Neural cell (in vitro differentiated cells): ENCODE measurements at regions not wholly inside any gene's neighbourhood (a gene's known extent, or its start where the extent isn't known, plus 50 kb on each side); places are given as distances from the start of the nearest gene placed in this dataset.
"Not testable (repeated sequence)": the region's sequence is repeated elsewhere in the genome, so short reads cannot be mapped to it uniquely, and the experiment has no call there.

Experiments
- H2AFZ ChIP-seq: fragments of 200-600, 300-800 bp; sonication (generic), shearing (Covaris generic); 2 replicates; pipeline ENCODE4 v1.6.0; 2014; ENCODE audit warnings: low read depth, mild to moderate bottlenecking, antibody characterized with exemption, low read length, moderate library complexity
- H3F3A ChIP-seq: fragments of 200-600 bp; shearing (Covaris generic); 2 replicates; pipeline ENCODE4 v1.6.1; 2016; ENCODE audit warnings: mild to moderate bottlenecking, moderate library complexity, mixed read lengths, antibody characterized with exemption, low read length; ENCODE audit not compliant: insufficient read depth, poor library complexity, severe bottlenecking
- H3K27ac ChIP-seq: fragments of 200-600, 300-800 bp; sonication (generic), shearing (Covaris generic); 2 replicates; pipeline ENCODE4 v1.5.1; 2014; ENCODE audit warnings: mild to moderate bottlenecking, low read length, moderate library complexity
- H3K27me3 ChIP-seq: fragments of 300-800, 200-600 bp; sonication (generic), shearing (Covaris generic); 2 replicates; pipeline ENCODE4 v1.6.0; 2014; ENCODE audit warnings: mild to moderate bottlenecking, low read depth, low read length, moderate library complexity; ENCODE audit not compliant: insufficient read depth
- H3K36me3 ChIP-seq: fragments of 300-800, 200-600 bp; sonication (generic), shearing (Covaris generic); 2 replicates; pipeline ENCODE4 v1.5.1; 2014; ENCODE audit warnings: mild to moderate bottlenecking, antibody characterized with exemption, low read length, moderate library complexity; ENCODE audit not compliant: insufficient read depth
- H3K4me2 ChIP-seq: fragments of 300-800, 200-600 bp; sonication (generic), shearing (Covaris generic); 2 replicates; pipeline ENCODE4 v1.6.0; 2014; ENCODE audit warnings: mild to moderate bottlenecking, low read length
- H3K4me3 ChIP-seq: fragments of 300-800, 200-600 bp; sonication (generic), shearing (Covaris generic); 2 replicates; pipeline ENCODE4 v1.5.1; 2014; ENCODE audit warnings: mild to moderate bottlenecking, low read length, moderate library complexity
- H3K79me2 ChIP-seq: fragments of 200-600 bp; shearing (Covaris generic); replicated peaks from 2 replicates; pipeline ENCODE4 v1.6.0; 2014; ENCODE audit warnings: mild to moderate bottlenecking, low read length, moderate library complexity; ENCODE audit not compliant: insufficient read depth
- H3K9ac ChIP-seq: fragments of 300-800, 200-600 bp; sonication (generic), shearing (Covaris generic); 2 replicates; pipeline ENCODE4 v1.6.1; 2016; ENCODE audit warnings: mild to moderate bottlenecking, low read length, mixed read lengths
- H3K9me2 ChIP-seq: fragments of 200-600 bp; shearing (Covaris generic); 2 replicates; pipeline ENCODE4 v1.6.1; 2016; ENCODE audit warnings: mild to moderate bottlenecking, low read length, mixed read lengths; ENCODE audit not compliant: insufficient read depth
- H3K9me3 ChIP-seq: fragments of 200-600, 300-800 bp; sonication (generic), shearing (Covaris generic); 2 replicates; pipeline ENCODE4 v1.6.1; 2016; ENCODE audit warnings: mild to moderate bottlenecking, mixed run types, low read length, moderate library complexity, mixed read lengths
- H4K20me1 ChIP-seq: fragments of 200-600 bp; shearing (Covaris generic); 2 replicates; pipeline ENCODE4 v1.6.1; 2016; ENCODE audit warnings: mild to moderate bottlenecking, mixed run types; ENCODE audit not compliant: insufficient read depth
- CTCF ChIP-seq: fragments of 450-650 bp; IDR thresholded peaks from 2 replicates; pipeline ENCODE4 v1.5.1; 2014; ENCODE audit warnings: antibody characterized with exemption, mild to moderate bottlenecking, moderate library complexity; ENCODE audit not compliant: poor library complexity, severe bottlenecking
- EZH2 ChIP-seq: fragments of 200-600, 300-800 bp; shearing (Covaris generic), sonication (generic); IDR thresholded peaks from 2 replicates; pipeline ENCODE4 v1.6.1; 2014; ENCODE audit warnings: antibody characterized with exemption, low read length, borderline replicate concordance, mild to moderate bottlenecking; ENCODE audit not compliant: insufficient read depth, poor library complexity, severe bottlenecking
- POLR2AphosphoS5 ChIP-seq: IDR thresholded peaks from 2 replicates; pipeline ENCODE4 v1.6.1; 2012
- RAD21 ChIP-seq: fragments of 450-650 bp; conservative IDR thresholded peaks from 2 replicates; pipeline ENCODE4 v1.6.1; 2014; ENCODE audit warnings: antibody characterized with exemption, mild to moderate bottlenecking, moderate library complexity
- REST ChIP-seq: IDR thresholded peaks from 2 replicates; pipeline ENCODE4 v1.6.1; 2012; ENCODE audit warnings: borderline replicate concordance
- SMC3 ChIP-seq: fragments of 450-650 bp; conservative IDR thresholded peaks from 2 replicates; pipeline ENCODE4 v1.6.1; 2014; ENCODE audit warnings: antibody characterized with exemption, mild to moderate bottlenecking, moderate library complexity; ENCODE audit not compliant: poor library complexity
- TAF1 ChIP-seq: IDR thresholded peaks from 2 replicates; pipeline ENCODE4 v1.6.1; 2012; ENCODE audit warnings: low read depth

- H3K36me3 ChIP-seq, H3K9ac ChIP-seq, H2AFZ ChIP-seq, H3F3A ChIP-seq, H3K9me2 ChIP-seq, H3K27me3 ChIP-seq, H3K4me2 ChIP-seq, H3K79me2 ChIP-seq, H3K9me3 ChIP-seq, H3K4me3 ChIP-seq, H3K27ac ChIP-seq, H4K20me1 ChIP-seq: not testable (repeated sequence)
Observed at GRCh38 chr2:221944452-221944851, 354.3 kb downstream of the PAX3 start.

GRCh38 chr2:221943076-221943810 lies 355.6 kb downstream of the PAX3 start:
- no peak overlapping the region for H3K4me2 ChIP-seq
- H3K9ac ChIP-seq: no peak overlapping the region
- H3K79me2 ChIP-seq: no peaks in the 10 kb centered on the region

GRCh38 chr2:221931251-221931991 lies 359.3 kb upstream of the EPHA4 start:
- no peak overlapping the region for H3K4me3 ChIP-seq

More at GRCh38 chr2:221943076-221943810, 355.6 kb downstream of the PAX3 start:
- Histone ChIP-seq H4K20me1 (no peaks in the 10 kb centered on the region), H3K36me3 (no peaks in the 10 kb centered on the region), H3K27ac (no peak overlapping the region), H3F3A (no peaks in the 10 kb centered on the region), H2AFZ (no peak overlapping the region), H3K4me3 (no peak overlapping the region), H3K27me3 (no peaks in the 10 kb centered on the region), H3K9me2 (no peaks in the 10 kb centered on the region), H3K9me3 (no peaks in the 10 kb centered on the region)
- TF ChIP-seq REST (no peak), POLR2AphosphoS5 (no peak), RAD21 (no peak)

More at GRCh38 chr2:221931251-221931991, 359.3 kb upstream of the EPHA4 start:
- Histone ChIP-seq H3K9me3 (no peaks in the 10 kb centered on the region), H3K79me2 (no peaks in the 10 kb centered on the region), H4K20me1 (no peaks in the 10 kb centered on the region), H3K27me3 (no peaks in the 10 kb centered on the region), H3K9me2 (no peaks in the 10 kb centered on the region), H3K9ac (no peak overlapping the region), H3F3A (no peaks in the 10 kb centered on the region), H3K4me2 (no peak overlapping the region), H2AFZ (no peak overlapping the region), H3K27ac (no peak overlapping the region), H3K36me3 (no peaks in the 10 kb centered on the region)
- TF ChIP-seq TAF1 (no peak), SMC3 (no peak), CTCF (no peak), EZH2 (no peak)
